Epithelial cell of proximal tubule (primary cell): ENCODE measurements at regions not wholly inside any gene's neighbourhood (a gene's known extent, or its start where the extent isn't known, plus 50 kb on each side); places are given as distances from the start of the nearest gene placed in this dataset.

Experiments used
- DNase-seq: peaks from one replicate; pipeline ENCODE4 v3.0.0-alpha.2; 2011; ENCODE audit warnings: low read depth
- H3K4me3 ChIP-seq: 2 replicates; pipeline ENCODE4 v1.5.1; 2011; ENCODE audit warnings: low read depth, mild to moderate bottlenecking, low read length
- CTCF ChIP-seq: conservative IDR thresholded peaks from 2 replicates; pipeline ENCODE4 v1.5.1; 2012; ENCODE audit warnings: low read depth, mild to moderate bottlenecking, low read length

GRCh38 chr5:2272039-2272438 is 389.3 kb upstream of the IRX4 start:
- H3K4me3 ChIP-seq, result no peak overlapping the region
- DNase-seq, result no peak

GRCh38 chr5:2271316-2271715 is 388.6 kb upstream of the IRX4 start:
- no peak for TF ChIP-seq CTCF
- no peak for DNase-seq
- H3K4me3 ChIP-seq, result no peak overlapping the region

More at GRCh38 chr5:2272039-2272438, 389.3 kb upstream of the IRX4 start:
- TF ChIP-seq CTCF, result no peak

- no peak for TF ChIP-seq CTCF
- no peak for DNase-seq
- no peak overlapping the region for H3K4me3 ChIP-seq
These were observed 387.7 kb upstream of the IRX4 start for GRCh38 chr5:2270467-2270866.

GRCh38 chr5:2269656-2270055 is 386.9 kb upstream of the IRX4 start:
- DNase-seq, result no peak
- no peak for TF ChIP-seq CTCF
- no peak overlapping the region for H3K4me3 ChIP-seq

GRCh38 chr5:2267991-2268390 is 385.3 kb upstream of the IRX4 start:
- H3K4me3 ChIP-seq, result no peak overlapping the region
- no peak for TF ChIP-seq CTCF
- no peak for DNase-seq

- no peak for TF ChIP-seq CTCF
- no peak for DNase-seq
- H3K4me3 ChIP-seq, result no peak overlapping the region
These were observed 384.0 kb upstream of the IRX4 start for GRCh38 chr5:2266641-2267240.

GRCh38 chr5:2265341-2265740 is 382.6 kb upstream of the IRX4 start:
- H3K4me3 ChIP-seq, result no peak overlapping the region
- no peak for DNase-seq
- TF ChIP-seq CTCF, result no peak
